Subcutaneous abdominal adipose tissue (tissue), 5 donors: ENCODE measurements at regions not wholly inside any gene's neighbourhood (a gene's known extent, or its start where the extent isn't known, plus 50 kb on each side); places are given as distances from the start of the nearest gene placed in this dataset.
"Not testable (repeated sequence)": the region's sequence is repeated elsewhere in the genome, so short reads cannot be mapped to it uniquely, and the experiment has no call there.

Source experiments
- H3K27ac ChIP-seq: one replicate; pipeline ENCODE4 v1.7.0; 2013; ENCODE audit warnings: low read depth, mild to moderate bottlenecking, inconsistent platforms, low read length, moderate library complexity
- H3K27me3 ChIP-seq, 5 donors: one replicate each; pipeline ENCODE4 v1.7.0; 2013; ENCODE audit warnings: low read length in 5 of 5, inconsistent platforms in 1 of 5; ENCODE audit not compliant: control insufficient read depth in 5 of 5, insufficient read depth in 4 of 5
- H3K36me3 ChIP-seq, 5 donors: one replicate each; pipeline ENCODE4 v1.7.0; 2013; ENCODE audit warnings: low read length in 5 of 5; ENCODE audit not compliant: control insufficient read depth in 5 of 5, insufficient read depth in 5 of 5
- H3K4me1 ChIP-seq, 5 donors: one replicate each; pipeline ENCODE4 v1.7.0; 2013; ENCODE audit warnings: low read length in 5 of 5, mild to moderate bottlenecking in 3 of 5, moderate library complexity in 1 of 5; ENCODE audit not compliant: control insufficient read depth in 5 of 5, insufficient read depth in 5 of 5
- H3K4me3 ChIP-seq, 5 donors: one replicate each; pipeline ENCODE4 v1.7.0; 2013; ENCODE audit warnings: low read length in 5 of 5, low read depth in 1 of 5
- H3K9ac ChIP-seq, 5 donors: one replicate each; pipeline ENCODE4 v1.7.0; 2013; ENCODE audit warnings: low read length in 5 of 5, mild to moderate bottlenecking in 4 of 5, moderate library complexity in 3 of 5
- H3K9me3 ChIP-seq, 5 donors: one replicate each; pipeline ENCODE4 v1.7.0; 2013; ENCODE audit warnings: low read length in 5 of 5; ENCODE audit not compliant: control insufficient read depth in 5 of 5
- donor health status: healthy.
- donor health status: healthy.
- donor health status: healthy.
- donor health status: healthy.
- donor health status: healthy.

DNA sequence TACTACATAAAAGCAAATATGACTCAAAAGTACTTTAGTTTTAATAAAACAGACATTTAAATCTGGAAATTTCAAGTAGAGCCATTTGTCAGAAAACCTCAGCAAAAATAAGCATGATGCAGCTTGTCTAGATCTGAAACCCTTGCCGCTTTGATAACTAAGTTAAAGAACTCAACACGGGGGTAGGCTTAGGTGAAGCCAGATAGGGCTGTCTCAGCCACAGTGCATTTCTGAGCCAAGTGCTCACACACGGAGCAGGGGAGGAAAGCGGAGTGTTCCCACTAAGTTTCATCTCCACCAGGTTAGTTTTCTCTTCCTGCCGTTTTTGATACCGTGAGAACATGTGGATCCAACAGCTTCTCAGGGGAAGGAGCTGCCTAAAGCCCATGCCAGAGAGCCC is 303.5 kb downstream of the BCL2L11 start:
- not testable (repeated sequence) for H3K9me3 ChIP-seq, H3K27ac ChIP-seq, H3K4me3 ChIP-seq, H3K4me1 ChIP-seq, H3K36me3 ChIP-seq, H3K9ac ChIP-seq, H3K27me3 ChIP-seq

DNA sequence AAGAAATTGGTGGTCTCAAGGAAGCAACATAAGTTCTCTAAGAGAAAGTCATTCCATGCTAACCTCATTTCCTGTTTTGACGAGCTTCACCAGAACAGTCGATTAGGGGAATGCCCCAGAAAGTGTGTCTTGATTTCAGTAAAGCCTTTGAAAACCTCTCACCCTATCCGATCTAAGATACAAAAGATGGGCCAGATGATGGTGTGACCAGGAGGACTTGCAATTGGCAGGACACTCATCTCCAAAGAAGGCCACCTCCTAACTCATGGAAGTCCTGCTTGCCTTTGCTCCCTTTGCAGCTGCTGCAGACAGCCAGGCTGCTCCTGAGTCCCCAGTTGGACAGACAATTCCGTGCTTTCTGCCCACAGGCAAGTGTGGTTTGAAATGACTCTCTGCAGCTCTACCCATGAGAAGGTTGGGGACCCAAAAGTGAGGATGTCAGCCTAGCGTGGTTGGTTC is 304.2 kb downstream of the BCL2L11 start:
- not testable (repeated sequence) for H3K9ac ChIP-seq, H3K4me3 ChIP-seq, H3K36me3 ChIP-seq, H3K9me3 ChIP-seq, H3K4me1 ChIP-seq, H3K27ac ChIP-seq, H3K27me3 ChIP-seq

DNA sequence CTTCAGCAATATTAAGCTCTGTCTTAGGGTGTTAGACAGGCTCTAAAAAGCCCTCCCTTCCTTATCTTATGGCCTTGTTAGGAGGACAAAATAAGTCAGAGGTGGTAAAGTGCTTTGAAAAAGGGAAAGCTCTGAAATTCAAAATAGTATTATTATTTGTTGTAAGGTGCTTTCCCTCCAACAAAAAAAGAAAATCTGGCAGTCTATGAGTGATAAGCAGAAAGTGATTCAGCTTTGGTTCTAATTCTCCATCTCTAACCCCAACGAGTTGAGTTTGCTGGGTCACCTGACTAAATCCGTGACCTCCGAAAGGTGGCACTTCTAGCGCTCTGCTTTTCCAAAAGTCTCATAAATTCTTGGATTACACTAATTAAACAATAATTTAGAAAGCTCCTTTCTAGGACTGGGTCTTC is 305.1 kb downstream of the BCL2L11 start:
- not testable (repeated sequence) for H3K4me1 ChIP-seq, H3K27ac ChIP-seq, H3K9ac ChIP-seq, H3K4me3 ChIP-seq, H3K27me3 ChIP-seq, H3K9me3 ChIP-seq, H3K36me3 ChIP-seq

DNA sequence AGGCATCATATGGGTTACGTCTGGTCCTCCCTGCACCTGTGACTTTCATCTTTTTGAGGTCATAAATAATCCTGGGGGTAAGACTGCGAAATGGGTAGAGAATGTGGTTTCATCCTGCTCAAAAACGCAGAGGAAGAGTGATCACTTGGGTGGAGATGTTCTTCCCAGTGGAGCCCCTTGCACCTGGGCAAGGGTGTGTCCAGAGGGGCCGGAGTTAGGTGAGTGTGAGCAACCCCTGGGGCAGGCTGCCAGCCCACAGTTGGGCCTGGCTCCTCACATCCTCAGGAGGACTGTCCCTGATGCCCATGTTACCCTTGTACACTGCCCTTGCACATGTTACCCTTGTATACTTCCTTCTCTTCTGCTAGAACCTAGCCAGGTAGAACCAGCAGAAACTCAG is 306.6 kb downstream of the BCL2L11 start:
- not testable (repeated sequence) for H3K4me1 ChIP-seq, H3K27me3 ChIP-seq, H3K27ac ChIP-seq, H3K9ac ChIP-seq, H3K36me3 ChIP-seq, H3K4me3 ChIP-seq, H3K9me3 ChIP-seq

DNA sequence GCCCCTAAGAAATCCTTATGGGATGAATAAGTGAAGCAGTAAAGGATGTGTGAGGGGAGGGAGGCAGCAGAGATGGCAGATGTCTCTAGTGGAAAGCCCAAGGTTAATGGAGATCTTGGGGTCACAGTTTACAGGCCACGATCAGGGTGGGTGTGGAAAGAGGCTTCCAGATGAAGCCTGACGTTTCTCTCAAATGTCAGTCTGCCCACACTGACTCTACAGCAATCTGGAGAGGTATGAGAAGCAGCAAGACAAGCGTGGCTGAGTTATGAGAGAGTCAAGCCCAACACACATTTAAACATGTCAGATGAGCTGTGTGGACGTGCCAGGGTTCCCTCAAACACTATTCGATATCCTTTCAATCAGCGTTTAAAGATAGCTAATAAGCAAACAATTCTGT is 308.2 kb downstream of the BCL2L11 start:
- H3K27me3 ChIP-seq, H3K27ac ChIP-seq, H3K36me3 ChIP-seq: not testable (repeated sequence)

DNA sequence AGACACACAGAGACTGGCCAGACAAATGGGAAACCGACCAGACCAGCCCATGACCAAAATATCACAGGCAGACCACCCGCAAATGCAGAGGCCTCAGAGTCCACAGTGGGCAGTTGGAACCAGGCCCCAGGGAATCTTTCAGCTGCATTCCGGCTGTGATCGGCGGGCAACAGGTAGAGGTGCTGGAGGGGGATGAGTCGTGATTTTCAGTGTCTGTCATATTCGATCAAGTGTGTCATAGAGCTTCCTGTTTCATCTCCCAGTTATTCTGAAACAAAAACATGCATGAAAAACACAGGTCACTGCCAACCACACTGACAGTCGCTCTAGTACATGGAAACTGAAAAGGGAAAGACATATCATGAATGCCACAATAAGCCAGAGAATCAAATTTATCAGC is 308.6 kb downstream of the BCL2L11 start:
- not testable (repeated sequence) for H3K9me3 ChIP-seq, H3K4me1 ChIP-seq, H3K9ac ChIP-seq, H3K36me3 ChIP-seq, H3K27ac ChIP-seq, H3K27me3 ChIP-seq, H3K4me3 ChIP-seq

More for the DNA sequence above, 308.2 kb downstream of the BCL2L11 start:
- not testable (repeated sequence) for H3K9me3 ChIP-seq, H3K4me3 ChIP-seq, H3K9ac ChIP-seq, H3K4me1 ChIP-seq

DNA sequence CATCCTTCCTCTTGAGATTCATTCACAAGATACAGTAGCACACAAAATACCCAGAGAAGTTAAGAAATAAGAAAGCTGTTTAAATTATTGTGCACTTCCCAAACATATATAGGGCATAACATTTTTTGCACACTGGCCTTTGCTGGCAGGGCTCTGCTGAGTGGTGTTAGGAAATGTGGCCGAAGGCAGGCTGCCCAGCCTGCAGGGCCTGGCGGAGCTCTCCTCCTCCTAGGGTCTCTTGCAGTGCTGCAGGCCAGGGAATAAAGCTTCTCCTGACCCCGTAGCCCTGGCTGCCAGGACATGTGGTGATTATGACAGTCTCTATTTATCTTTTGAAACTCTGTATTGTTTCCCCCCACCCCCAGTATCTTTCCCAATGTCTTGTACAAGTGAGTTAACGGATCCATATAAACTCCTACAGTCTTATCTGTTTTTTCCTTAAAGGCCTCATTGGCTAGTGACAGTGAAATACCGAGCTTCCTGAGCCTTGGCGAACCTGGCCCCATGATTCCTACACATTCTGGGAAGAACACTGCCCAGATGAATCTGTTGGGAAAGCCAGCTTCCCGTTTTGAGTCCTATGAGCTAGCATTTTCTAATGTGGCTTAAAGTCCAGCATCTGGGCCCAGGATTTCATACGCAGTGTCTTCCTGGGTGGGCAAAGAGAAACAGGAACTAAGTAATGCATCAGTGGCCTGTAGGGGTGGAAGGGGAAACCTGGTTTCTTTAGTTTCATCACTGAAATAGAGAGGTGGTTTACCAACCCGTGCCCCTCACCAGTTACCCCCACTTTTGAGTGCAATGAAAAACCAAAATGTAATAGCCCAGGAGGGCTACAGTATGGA is 310.3 kb downstream of the BCL2L11 start:
- H3K27ac ChIP-seq, H3K27me3 ChIP-seq, H3K9me3 ChIP-seq, H3K4me1 ChIP-seq, H3K9ac ChIP-seq, H3K4me3 ChIP-seq, H3K36me3 ChIP-seq: not testable (repeated sequence)

DNA sequence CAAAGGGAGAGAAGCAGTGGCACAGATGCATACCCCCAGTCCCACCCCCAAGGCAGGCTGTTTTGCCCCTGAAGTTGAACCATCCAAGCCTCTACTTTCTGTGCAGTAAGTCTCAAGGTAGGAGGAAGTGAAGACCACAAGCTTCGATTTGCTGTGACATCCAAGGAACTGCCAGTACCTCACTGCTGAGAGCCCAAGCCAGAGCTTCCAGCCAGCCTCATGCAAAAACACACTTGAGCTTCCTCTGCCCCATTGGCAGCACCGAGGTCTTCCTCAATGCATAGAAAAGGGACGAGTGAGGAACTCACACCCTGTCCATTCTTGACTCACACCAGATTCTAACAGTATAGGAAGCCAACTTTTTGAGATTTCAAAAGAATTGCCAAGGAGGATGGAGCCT is 311.7 kb downstream of the BCL2L11 start:
- not testable (repeated sequence) for H3K27ac ChIP-seq, H3K27me3 ChIP-seq, H3K4me1 ChIP-seq, H3K9me3 ChIP-seq, H3K9ac ChIP-seq, H3K4me3 ChIP-seq, H3K36me3 ChIP-seq

DNA sequence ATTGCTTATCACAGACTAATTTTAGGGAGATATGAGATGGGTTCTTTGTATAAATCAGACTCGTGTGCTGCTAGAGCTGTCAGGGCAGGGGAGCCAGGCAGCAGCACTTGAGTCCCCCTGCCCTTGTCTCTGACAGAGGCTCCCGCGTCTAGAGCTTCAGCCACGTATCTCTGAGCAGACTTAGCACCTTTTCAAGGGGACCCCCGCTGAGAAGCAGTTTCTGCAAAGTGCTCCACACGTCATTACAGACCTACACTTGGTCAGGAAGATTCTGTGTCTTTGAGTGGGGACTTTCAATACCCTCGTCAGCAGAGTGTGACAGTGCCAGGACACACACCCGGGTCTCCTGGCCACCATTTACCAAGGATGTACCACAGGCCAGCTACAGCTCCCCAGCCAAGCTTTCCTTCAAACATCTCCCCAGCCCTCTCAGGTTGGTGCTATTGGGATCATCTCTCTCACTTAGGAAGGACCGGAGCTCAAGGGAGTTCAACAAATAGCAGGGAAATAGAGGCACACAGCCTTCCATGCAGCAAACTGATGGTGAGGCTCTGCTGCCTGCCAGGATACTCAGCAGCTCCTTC is 312.3 kb downstream of the BCL2L11 start:
- not testable (repeated sequence) for H3K4me1 ChIP-seq, H3K9ac ChIP-seq, H3K27ac ChIP-seq, H3K36me3 ChIP-seq, H3K9me3 ChIP-seq, H3K27me3 ChIP-seq, H3K4me3 ChIP-seq

DNA sequence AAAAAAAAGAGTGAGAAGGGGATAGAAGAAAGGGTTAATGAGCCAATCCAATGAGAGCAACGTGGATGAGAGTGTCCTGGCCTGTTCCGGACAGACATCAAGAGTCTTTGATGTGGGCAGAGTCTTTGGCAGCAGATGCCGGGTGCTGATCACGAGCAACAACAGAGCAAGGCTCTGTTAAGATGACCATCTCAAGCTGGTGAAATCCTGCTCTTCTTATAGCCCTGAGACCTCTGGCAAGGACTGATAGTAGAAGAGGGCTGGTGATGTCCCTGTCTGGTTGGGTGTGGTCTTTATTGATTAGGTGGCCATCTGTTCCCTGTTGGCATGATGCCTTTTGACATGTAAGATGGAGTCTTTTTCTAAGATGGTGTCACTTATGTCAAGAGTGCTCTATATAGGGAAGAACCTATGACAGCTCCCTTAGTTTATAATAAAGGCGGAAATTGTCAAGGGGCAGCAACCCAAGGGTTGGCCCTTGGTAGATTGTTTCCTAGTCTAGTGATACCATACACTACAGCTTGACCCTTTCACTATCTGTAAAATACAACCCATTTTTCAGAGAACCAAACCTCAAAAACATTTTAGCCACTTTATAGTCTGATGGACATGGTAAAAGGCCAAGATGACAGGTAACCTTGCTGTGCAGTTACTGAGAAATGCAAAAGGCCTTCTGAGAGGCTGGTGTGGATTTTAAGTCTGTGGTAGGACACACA is 313.3 kb downstream of the BCL2L11 start:
- not testable (repeated sequence) for H3K27me3 ChIP-seq

More for the DNA sequence above, 313.3 kb downstream of the BCL2L11 start:
- not testable (repeated sequence) for H3K9me3 ChIP-seq, H3K4me1 ChIP-seq, H3K27ac ChIP-seq, H3K36me3 ChIP-seq, H3K9ac ChIP-seq, H3K4me3 ChIP-seq
